WTC11 (cell line): ENCODE measurements at regions not wholly inside any gene's neighbourhood (a gene's known extent, or its start where the extent isn't known, plus 50 kb on each side); places are given as distances from the start of the nearest gene placed in this dataset.

Experiments
- ATAC-seq: fragments of 200-7000 bp; cut with Tn5 transposase; 2 replicates; pipeline ENCODE4 v1.10.0; 2021; ENCODE audit warnings: mild to moderate bottlenecking, moderate library complexity
- CTCF ChIA-PET: fragments of 300-600 bp; sonication (Branson Sonifier 250); formaldehyde crosslinking; loops from one replicate; lab custom pipeline; 2021; ENCODE audit warnings: antibody characterized with exemption; lab: Charles Lee
- POLR2A ChIA-PET: fragments of 350-600 bp; sonication (Branson Sonifier 250); formaldehyde crosslinking; loops from one replicate; lab custom pipeline; 2021; ENCODE audit warnings: antibody characterized with exemption; lab: Charles Lee
- DNase-seq: peaks from one replicate; pipeline ENCODE4 v3.0.0; 2021; ENCODE audit warnings: low spot score
- H3K27ac Mint-ChIP-seq: 2 replicates; pipeline ENCODE4 v1.8.0; 2021; ENCODE audit warnings: mixed read lengths
- H3K27me3 Mint-ChIP-seq: 2 replicates; pipeline ENCODE4 v1.8.0; 2021; ENCODE audit warnings: low read depth, mild to moderate bottlenecking, moderate library complexity, mixed read lengths
- H3K36me3 Mint-ChIP-seq: 2 replicates; pipeline ENCODE4 v1.8.0; 2021; ENCODE audit warnings: mixed read lengths
- H3K4me1 Mint-ChIP-seq: 2 replicates; pipeline ENCODE4 v1.8.0; 2022; ENCODE audit warnings: mixed read lengths
- H3K4me3 Mint-ChIP-seq: 2 replicates; pipeline ENCODE4 v1.8.0; 2021; ENCODE audit warnings: mild to moderate bottlenecking, moderate library complexity, mixed read lengths
- H3K9me3 Mint-ChIP-seq: 2 replicates; pipeline ENCODE4 v1.8.0; 2021; ENCODE audit warnings: mixed read lengths
- ARID4B ChIP-seq: sonication (generic); formaldehyde crosslinking; IDR thresholded peaks from 2 replicates; pipeline ENCODE4 v1.8.0; 2023; ENCODE audit warnings: missing genetic modification reagents, mild to moderate bottlenecking, borderline replicate concordance
- ATF6 ChIP-seq: sonication (generic); formaldehyde crosslinking; IDR thresholded peaks from 2 replicates; pipeline ENCODE4 v1.8.1; 2023; ENCODE audit warnings: mild to moderate bottlenecking, missing genetic modification reagents
- ELF4 ChIP-seq: sonication (generic); formaldehyde crosslinking; IDR thresholded peaks from 2 replicates; pipeline ENCODE4 v1.8.1; 2022; ENCODE audit warnings: low read depth, mild to moderate bottlenecking, moderate library complexity, missing genetic modification reagents
- FOXK1 ChIP-seq: sonication (generic); formaldehyde crosslinking; IDR thresholded peaks from 2 replicates; pipeline ENCODE4 v1.8.0; 2022; ENCODE audit warnings: mild to moderate bottlenecking, moderate library complexity, missing genetic modification reagents
- JAZF1 ChIP-seq: fragments of 250-450 bp; sonication (Bioruptor Pico); IDR thresholded peaks from 2 replicates; pipeline ENCODE4 v1.9.0; 2021; ENCODE audit warnings: moderate library complexity, mild to moderate bottlenecking, inconsistent platforms
- PRDM15 ChIP-seq: sonication (generic); formaldehyde crosslinking; IDR thresholded peaks from 2 replicates; pipeline ENCODE4 v1.8.0; 2022; ENCODE audit warnings: missing genetic modification reagents
- SMAD3 ChIP-seq: sonication (generic); formaldehyde crosslinking; IDR thresholded peaks from 2 replicates; pipeline ENCODE4 v1.8.0; 2022; ENCODE audit warnings: missing genetic modification reagents, mild to moderate bottlenecking, borderline replicate concordance
- STAT6 ChIP-seq: sonication (generic); formaldehyde crosslinking; conservative IDR thresholded peaks from 2 replicates; pipeline ENCODE4 v1.8.1; 2023; ENCODE audit warnings: mild to moderate bottlenecking, low read depth, missing genetic modification reagents, moderate library complexity
- ZNF232 ChIP-seq: sonication (generic); formaldehyde crosslinking; IDR thresholded peaks from 2 replicates; pipeline ENCODE4 v1.8.0; 2022; ENCODE audit warnings: mild to moderate bottlenecking, missing genetic modification reagents
- TF ChIP-seq, protein P1 (sequence below): sonication (generic); formaldehyde crosslinking; conservative IDR thresholded peaks from 2 replicates; pipeline ENCODE4 v1.8.1; 2022; ENCODE audit warnings: mild to moderate bottlenecking, missing genetic modification reagents
- TF ChIP-seq, protein P2 (sequence below): sonication (generic); formaldehyde crosslinking; IDR thresholded peaks from 2 replicates; pipeline ENCODE4 v1.8.1; 2022; ENCODE audit warnings: missing genetic modification reagents, borderline replicate concordance
- TF ChIP-seq, protein P3 (sequence below): sonication (generic); formaldehyde crosslinking; IDR thresholded peaks from 2 replicates; pipeline ENCODE4 v1.8.0; 2022; ENCODE audit warnings: mild to moderate bottlenecking, missing genetic modification reagents
- TF ChIP-seq, protein P4 (sequence below): fragments of 250-450 bp; sonication (Bioruptor Pico); IDR thresholded peaks from 2 replicates; pipeline ENCODE4 v1.9.0; 2021; ENCODE audit warnings: mild to moderate bottlenecking

DNA sequence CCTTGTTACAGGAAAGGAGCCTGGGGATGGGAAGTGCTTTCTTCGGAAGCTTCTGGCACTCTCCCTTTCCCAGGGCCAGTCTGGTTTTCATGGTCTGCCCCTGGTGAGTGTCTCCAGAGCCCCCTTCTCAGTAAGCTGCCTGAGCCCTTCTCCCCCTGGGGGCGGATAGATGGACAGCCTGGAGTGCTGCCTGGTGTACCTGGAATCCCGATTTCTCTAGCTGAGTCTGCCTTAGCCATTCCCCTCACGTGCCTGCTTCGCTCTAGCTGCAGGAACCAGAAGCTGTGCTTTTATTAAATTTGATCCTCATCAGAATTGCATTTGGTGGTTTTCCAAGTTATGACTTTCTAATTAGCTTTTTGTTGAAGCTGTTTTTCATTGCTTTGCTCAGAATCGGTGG is 152.9 kb upstream of the NAV2 start:
- no peak for DNase-seq
- TF ChIP-seq JAZF1 (CRISPR knock-in tag) (no peak), ARID4B (CRISPR knock-in tag) (no peak), PRDM15 (CRISPR knock-in tag) (no peak), ATF6 (CRISPR knock-in tag) (no peak), ELF4 (CRISPR knock-in tag) (no peak), STAT6 (no peak), SMAD3 (no peak), FOXK1 (CRISPR knock-in tag) (no peak), ZNF232 (CRISPR knock-in tag) (no peak)
- TF ChIP-seq, protein P1, sequence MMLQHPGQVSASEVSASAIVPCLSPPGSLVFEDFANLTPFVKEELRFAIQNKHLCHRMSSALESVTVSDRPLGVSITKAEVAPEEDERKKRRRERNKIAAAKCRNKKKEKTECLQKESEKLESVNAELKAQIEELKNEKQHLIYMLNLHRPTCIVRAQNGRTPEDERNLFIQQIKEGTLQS (CRISPR knock-in tag): no peak
- TF ChIP-seq, protein P2, sequence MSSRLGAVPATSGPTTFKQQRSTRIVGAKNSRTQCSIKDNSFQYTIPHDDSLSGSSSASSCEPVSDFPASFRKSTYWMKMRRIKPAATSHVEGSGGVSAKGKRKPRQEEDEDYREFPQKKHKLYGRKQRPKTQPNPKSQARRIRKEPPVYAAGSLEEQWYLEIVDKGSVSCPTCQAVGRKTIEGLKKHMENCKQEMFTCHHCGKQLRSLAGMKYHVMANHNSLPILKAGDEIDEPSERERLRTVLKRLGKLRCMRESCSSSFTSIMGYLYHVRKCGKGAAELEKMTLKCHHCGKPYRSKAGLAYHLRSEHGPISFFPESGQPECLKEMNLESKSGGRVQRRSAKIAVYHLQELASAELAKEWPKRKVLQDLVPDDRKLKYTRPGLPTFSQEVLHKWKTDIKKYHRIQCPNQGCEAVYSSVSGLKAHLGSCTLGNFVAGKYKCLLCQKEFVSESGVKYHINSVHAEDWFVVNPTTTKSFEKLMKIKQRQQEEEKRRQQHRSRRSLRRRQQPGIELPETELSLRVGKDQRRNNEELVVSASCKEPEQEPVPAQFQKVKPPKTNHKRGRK (CRISPR knock-in tag): no peak
- TF ChIP-seq, protein P3, sequence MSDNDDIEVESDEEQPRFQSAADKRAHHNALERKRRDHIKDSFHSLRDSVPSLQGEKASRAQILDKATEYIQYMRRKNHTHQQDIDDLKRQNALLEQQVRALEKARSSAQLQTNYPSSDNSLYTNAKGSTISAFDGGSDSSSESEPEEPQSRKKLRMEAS (CRISPR knock-in tag): no peak
- TF ChIP-seq, protein P4, sequence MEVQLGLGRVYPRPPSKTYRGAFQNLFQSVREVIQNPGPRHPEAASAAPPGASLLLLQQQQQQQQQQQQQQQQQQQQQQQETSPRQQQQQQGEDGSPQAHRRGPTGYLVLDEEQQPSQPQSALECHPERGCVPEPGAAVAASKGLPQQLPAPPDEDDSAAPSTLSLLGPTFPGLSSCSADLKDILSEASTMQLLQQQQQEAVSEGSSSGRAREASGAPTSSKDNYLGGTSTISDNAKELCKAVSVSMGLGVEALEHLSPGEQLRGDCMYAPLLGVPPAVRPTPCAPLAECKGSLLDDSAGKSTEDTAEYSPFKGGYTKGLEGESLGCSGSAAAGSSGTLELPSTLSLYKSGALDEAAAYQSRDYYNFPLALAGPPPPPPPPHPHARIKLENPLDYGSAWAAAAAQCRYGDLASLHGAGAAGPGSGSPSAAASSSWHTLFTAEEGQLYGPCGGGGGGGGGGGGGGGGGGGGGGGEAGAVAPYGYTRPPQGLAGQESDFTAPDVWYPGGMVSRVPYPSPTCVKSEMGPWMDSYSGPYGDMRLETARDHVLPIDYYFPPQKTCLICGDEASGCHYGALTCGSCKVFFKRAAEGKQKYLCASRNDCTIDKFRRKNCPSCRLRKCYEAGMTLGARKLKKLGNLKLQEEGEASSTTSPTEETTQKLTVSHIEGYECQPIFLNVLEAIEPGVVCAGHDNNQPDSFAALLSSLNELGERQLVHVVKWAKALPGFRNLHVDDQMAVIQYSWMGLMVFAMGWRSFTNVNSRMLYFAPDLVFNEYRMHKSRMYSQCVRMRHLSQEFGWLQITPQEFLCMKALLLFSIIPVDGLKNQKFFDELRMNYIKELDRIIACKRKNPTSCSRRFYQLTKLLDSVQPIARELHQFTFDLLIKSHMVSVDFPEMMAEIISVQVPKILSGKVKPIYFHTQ (CRISPR knock-in tag): no peak
- Mint-ChIP-seq H3K4me3 (no peak overlapping the region), H3K27me3 (no peaks in the 10 kb centered on the region; the same call in 1 of the 2 replicates), H3K9me3 (no peaks in the 10 kb centered on the region), H3K27ac (no peak overlapping the region), H3K36me3 (no peaks in the 10 kb centered on the region), H3K4me1 (peaks cover 19% of the 10 kb centered on the region)
- CTCF ChIA-PET: interaction anchor here (0.8 to 2.8 kb wide), 9 partner anchors 12 to 568 kb away, joined by 3 to 19 read pairs (median 3); no protein-coding TSS in a partner anchor
- ATAC-seq: no peak
- POLR2A ChIA-PET: no interaction called here
